PC-9 (cell line): ENCODE measurements at regions not wholly inside any gene's neighbourhood (a gene's known extent, or its start where the extent isn't known, plus 50 kb on each side); places are given as distances from the start of the nearest gene placed in this dataset.
"Not testable (repeated sequence)": the region's sequence is repeated elsewhere in the genome, so short reads cannot be mapped to it uniquely, and the experiment has no call there.

Source experiments
- BruUV-seq: library from RNA; stranded (reverse); fragments of 400-500 nt; replicated peaks from 2 replicates; lab custom pipeline; 2021; lab: Mats Ljungman, UMichigan
- CTCF ChIA-PET: fragments of 300-600 bp; sonication (Branson Sonifier 250); formaldehyde crosslinking; loops from one replicate; lab custom pipeline; 2022; ENCODE audit warnings: antibody characterized with exemption; lab: Charles Lee
- POLR2A ChIA-PET: fragments of 300-600 bp; sonication (Branson Sonifier 250); formaldehyde crosslinking; loops from one replicate; lab custom pipeline; 2022; ENCODE audit warnings: antibody characterized with exemption; ENCODE audit not compliant: unreplicated experiment; lab: Charles Lee
- DNase-seq, 2 experiments: peaks; one replicate each; pipeline versions ENCODE4 v3.0.0 to v3.0.0-alpha.2; 2015 to 2022; ENCODE audit warnings: mixed read lengths in 1 of 2
- H2AFZ ChIP-seq: fragments of 200-600 bp; sonication (generic); 2 replicates; pipeline ENCODE4 v1.8.1; 2017; ENCODE audit warnings: antibody characterized with exemption
- H3F3A ChIP-seq: fragments of 200-600 bp; sonication (generic); 2 replicates; pipeline ENCODE4 v1.8.1; 2017; ENCODE audit warnings: antibody characterized with exemption, mild to moderate bottlenecking, low read depth; ENCODE audit not compliant: insufficient read depth
- H3K27ac ChIP-seq: fragments of 200-600 bp; sonication (generic); 2 replicates; pipeline ENCODE4 v1.6.1; 2016; ENCODE audit warnings: mixed run types
- H3K27me3 ChIP-seq: fragments of 200-600 bp; sonication (generic); 2 replicates; pipeline ENCODE4 v1.6.1; 2016; ENCODE audit warnings: low read depth, mixed run types; ENCODE audit not compliant: insufficient read depth
- H3K36me3 ChIP-seq: fragments of 200-600 bp; sonication (generic); 2 replicates; pipeline ENCODE4 v1.6.1; 2016; ENCODE audit warnings: low read depth, mixed run types
- H3K4me1 ChIP-seq: fragments of 200-600 bp; sonication (generic); replicated peaks from 2 replicates; pipeline ENCODE4 v1.6.1; 2016; ENCODE audit warnings: mixed run types; ENCODE audit not compliant: insufficient read depth
- H3K4me2 ChIP-seq: fragments of 200-600 bp; sonication (generic); 2 replicates; pipeline ENCODE4 v1.6.1; 2017; ENCODE audit warnings: mixed run types
- H3K4me3 ChIP-seq: fragments of 200-600 bp; sonication (generic); 2 replicates; pipeline ENCODE4 v1.6.1; 2016; ENCODE audit warnings: mixed run types
- H3K79me2 ChIP-seq: fragments of 200-600 bp; sonication (generic); 2 replicates; pipeline ENCODE4 v1.6.1; 2017; ENCODE audit warnings: low read depth, mixed run types
- H3K9me2 ChIP-seq: fragments of 200-600 bp; sonication (generic); 2 replicates; pipeline ENCODE4 v1.8.1; 2017; ENCODE audit warnings: mild to moderate bottlenecking; ENCODE audit not compliant: insufficient read depth
- H3K9me3 ChIP-seq: fragments of 200-600 bp; sonication (generic); 2 replicates; pipeline ENCODE4 v1.8.1; 2016; ENCODE audit warnings: low read depth; ENCODE audit not compliant: insufficient read depth
- H4K20me1 ChIP-seq: fragments of 200-600 bp; sonication (generic); 2 replicates; pipeline ENCODE4 v1.8.1; 2017; ENCODE audit not compliant: insufficient read depth
- CTCF ChIP-seq: fragments of 200-600 bp; sonication (generic); conservative IDR thresholded peaks from 2 replicates; pipeline ENCODE4 v1.6.1; 2017; ENCODE audit warnings: mixed run types, antibody characterized with exemption, mild to moderate bottlenecking, moderate library complexity
- EZH2 ChIP-seq: fragments of 200-600 bp; sonication (generic); IDR thresholded peaks from 2 replicates; pipeline ENCODE4 v1.8.0; 2017; ENCODE audit warnings: antibody characterized with exemption, low read depth
- intact Hi-C: fragments of 100-400 bp; cut with micrococcal nuclease; formaldehyde crosslinking; loops from one replicate; pipeline ENCODE4 v1.10.0; 2022; ENCODE audit not compliant: unreplicated experiment

DNA sequence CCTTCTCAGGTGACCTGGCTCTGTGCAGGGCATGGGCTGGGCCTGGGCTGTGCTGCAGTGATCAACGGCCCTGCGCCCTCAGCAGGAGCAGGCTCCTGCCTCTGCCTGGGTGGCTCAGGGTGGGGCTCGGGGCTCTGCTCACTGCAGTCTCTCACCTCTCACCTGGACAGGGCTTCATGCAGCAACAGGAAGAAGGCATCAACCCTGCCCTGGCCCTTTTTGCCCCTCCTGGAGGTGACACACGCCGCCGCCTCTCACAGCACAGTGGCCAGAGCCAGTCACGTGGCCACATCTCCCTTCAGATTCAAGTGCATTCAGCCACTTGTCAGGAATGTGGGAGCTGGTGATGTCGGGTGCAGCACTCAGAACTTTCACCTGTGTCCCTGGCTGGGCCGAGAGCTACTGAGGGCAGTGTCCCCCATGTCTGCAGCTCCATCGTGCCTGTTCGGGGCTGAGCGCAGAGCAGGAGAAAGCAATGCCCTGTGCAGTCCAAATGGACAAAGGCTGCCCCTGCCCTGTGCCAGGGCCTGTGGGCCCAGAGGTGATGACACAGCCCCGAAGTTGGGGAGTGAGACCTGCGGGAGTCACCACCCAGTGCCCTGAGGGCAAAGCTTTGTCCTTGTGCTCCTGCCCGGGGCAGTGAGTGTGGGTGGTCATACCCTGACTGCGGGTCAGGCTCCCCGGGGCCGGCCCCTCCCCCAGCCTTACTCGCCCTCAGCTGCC is 314.0 kb downstream of the PTPRU start:
- no peaks in the 10 kb centered on the region for H3K27me3 ChIP-seq
- intact Hi-C loops = loop anchor here (1.0 to 5.0 kb wide), 2 partner anchors 20 to 92 kb away; no protein-coding TSS in a partner anchor
- no peaks in the 10 kb centered on the region for H3K9me3 ChIP-seq
- DNase-seq = peak; percentile 91 to 92
- peaks cover 33% of the 10 kb centered on the region for H3K4me1 ChIP-seq
- TSS peak; percentile 95 for BruUV-seq
- H4K20me1 ChIP-seq = no peaks in the 10 kb centered on the region
- POLR2A ChIA-PET = interaction anchor here (0.6 kb wide), 1 partner anchor 324 kb away, joined by 6 read pairs; no protein-coding TSS in a partner anchor
- H2AFZ ChIP-seq = 0 out of 2 replicates have a peak overlapping the region, but pooled peaks have one; percentile 45
- H3K36me3 ChIP-seq = no peaks in the 10 kb centered on the region
- peak overlapping the region; percentile 48; the same call in 1 of the 2 replicates for H3K4me3 ChIP-seq
- H3K9me2 ChIP-seq = no peaks in the 10 kb centered on the region
- H3F3A ChIP-seq = peaks cover 15% of the 10 kb centered on the region; the same call in 1 of the 2 replicates
- H3K79me2 ChIP-seq = no peaks in the 10 kb centered on the region
- CTCF ChIA-PET = no interaction called here
- no peak for TF ChIP-seq EZH2
- no peak for TF ChIP-seq CTCF
- peak overlapping the region; percentile 78 for H3K4me2 ChIP-seq
- peak overlapping the region; percentile 81 for H3K27ac ChIP-seq

- CTCF ChIA-PET, DNase-seq, BruUV-seq, H2AFZ ChIP-seq, H3K27me3 ChIP-seq, H3K9me3 ChIP-seq, H3K36me3 ChIP-seq, H3K9me2 ChIP-seq, H3K79me2 ChIP-seq, H4K20me1 ChIP-seq, POLR2A ChIA-PET, H3K4me3 ChIP-seq: not testable (repeated sequence)
- peaks cover 33% of the 10 kb centered on the region for H3K4me1 ChIP-seq
- peaks cover 15% of the 10 kb centered on the region; the same call in 1 of the 2 replicates for H3F3A ChIP-seq
- intact Hi-C loops = loop anchor here (1.0 to 5.0 kb wide), 2 partner anchors 21 to 93 kb away; no protein-coding TSS in a partner anchor
- H3K27ac ChIP-seq = peak overlapping the region; percentile 81
- peak overlapping the region; percentile 78 for H3K4me2 ChIP-seq
Measured at GRCh38 chr1:29549728-29550118, 313.4 kb downstream of the PTPRU start.

DNA sequence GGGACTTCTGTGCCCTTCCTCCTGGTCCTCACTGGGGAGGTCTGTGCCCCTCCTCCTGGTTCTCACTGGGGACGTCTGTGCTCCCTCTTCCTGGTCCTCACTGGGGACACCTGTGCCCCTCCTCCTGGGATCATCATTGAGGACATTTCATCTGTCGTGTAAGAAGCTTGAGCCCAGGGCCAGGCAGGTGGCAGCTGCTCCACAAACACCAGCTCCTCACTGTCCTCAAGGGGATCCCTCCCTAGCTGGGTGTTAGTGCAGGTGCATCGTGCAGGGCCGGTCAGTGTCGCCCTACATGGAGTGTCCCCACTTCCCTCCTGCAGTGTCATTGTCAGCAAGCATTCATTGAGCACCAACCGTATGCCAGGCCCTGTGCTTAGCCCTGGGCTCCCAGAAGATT is 312.7 kb downstream of the PTPRU start:
- no peaks in the 10 kb centered on the region for H4K20me1 ChIP-seq
- H3K27ac ChIP-seq = no peak overlapping the region
- no peaks in the 10 kb centered on the region for H3K9me2 ChIP-seq
- H3K4me1 ChIP-seq = peaks cover 33% of the 10 kb centered on the region
- H3K9me3 ChIP-seq = no peaks in the 10 kb centered on the region
- no peak overlapping the region for H2AFZ ChIP-seq
- H3K79me2 ChIP-seq = no peaks in the 10 kb centered on the region
- H3K4me2 ChIP-seq = no peak overlapping the region
- no TSS peak for BruUV-seq
- H3F3A ChIP-seq = peaks cover 15% of the 10 kb centered on the region; the same call in 1 of the 2 replicates
- no peak overlapping the region for H3K4me3 ChIP-seq
- ChIA-PET CTCF (no interaction called here), POLR2A (no interaction called here)
- no peak for TF ChIP-seq EZH2
- TF ChIP-seq CTCF = no peak
- no peaks in the 10 kb centered on the region for H3K36me3 ChIP-seq
- intact Hi-C loops = no loop called here
- H3K27me3 ChIP-seq = no peaks in the 10 kb centered on the region
- no peak for DNase-seq
